Endometrium (tissue), 2 donors: ENCODE measurements at regions not wholly inside any gene's neighbourhood (a gene's known extent, or its start where the extent isn't known, plus 50 kb on each side); places are given as distances from the start of the nearest gene placed in this dataset.

ENCODE experiments used
- FAIRE-seq: peaks from 2 replicates; lab custom pipeline; 2012; peaks lifted over from hg19 to GRCh38; lab: Jason Lieb, UNC
- donor health status: control.
- donor health status: control.

DNA sequence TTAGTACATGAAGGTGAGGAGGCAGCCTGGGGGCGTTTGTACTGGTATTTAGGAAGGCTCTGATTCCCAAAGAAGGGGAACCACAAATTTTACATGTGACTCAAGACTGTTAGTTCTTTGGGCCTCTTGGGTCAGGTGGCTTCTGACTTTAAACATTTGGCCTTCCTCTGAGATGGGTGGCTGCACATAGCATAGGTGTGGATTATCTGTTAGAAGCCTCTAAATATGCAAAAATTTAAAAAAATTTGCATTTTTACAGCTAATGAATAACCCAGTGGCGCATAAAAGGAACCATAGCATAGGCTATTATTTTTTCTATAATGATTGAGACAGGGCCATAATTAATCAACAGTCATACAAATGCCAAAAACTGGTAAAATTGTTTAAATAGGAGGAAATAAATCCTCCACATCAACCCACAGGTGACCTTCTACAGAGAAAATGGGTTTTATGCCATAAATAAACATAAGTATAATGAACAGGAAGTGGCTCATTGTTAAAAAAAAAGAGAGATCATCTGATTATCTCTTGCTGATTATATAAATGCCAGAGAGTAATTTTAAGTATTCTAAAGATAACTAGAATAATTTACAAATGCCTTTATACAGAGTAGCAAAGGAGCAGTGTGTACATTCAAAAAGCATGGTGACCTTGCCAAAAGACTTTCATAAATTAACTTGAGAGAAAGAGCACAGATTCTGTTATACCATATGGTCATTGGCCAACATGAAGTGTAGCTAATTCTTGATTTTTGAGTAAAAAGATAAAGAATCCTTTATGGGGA lies 284.2 kb upstream of the ATP2B1 start:
- FAIRE-seq = no peak

DNA sequence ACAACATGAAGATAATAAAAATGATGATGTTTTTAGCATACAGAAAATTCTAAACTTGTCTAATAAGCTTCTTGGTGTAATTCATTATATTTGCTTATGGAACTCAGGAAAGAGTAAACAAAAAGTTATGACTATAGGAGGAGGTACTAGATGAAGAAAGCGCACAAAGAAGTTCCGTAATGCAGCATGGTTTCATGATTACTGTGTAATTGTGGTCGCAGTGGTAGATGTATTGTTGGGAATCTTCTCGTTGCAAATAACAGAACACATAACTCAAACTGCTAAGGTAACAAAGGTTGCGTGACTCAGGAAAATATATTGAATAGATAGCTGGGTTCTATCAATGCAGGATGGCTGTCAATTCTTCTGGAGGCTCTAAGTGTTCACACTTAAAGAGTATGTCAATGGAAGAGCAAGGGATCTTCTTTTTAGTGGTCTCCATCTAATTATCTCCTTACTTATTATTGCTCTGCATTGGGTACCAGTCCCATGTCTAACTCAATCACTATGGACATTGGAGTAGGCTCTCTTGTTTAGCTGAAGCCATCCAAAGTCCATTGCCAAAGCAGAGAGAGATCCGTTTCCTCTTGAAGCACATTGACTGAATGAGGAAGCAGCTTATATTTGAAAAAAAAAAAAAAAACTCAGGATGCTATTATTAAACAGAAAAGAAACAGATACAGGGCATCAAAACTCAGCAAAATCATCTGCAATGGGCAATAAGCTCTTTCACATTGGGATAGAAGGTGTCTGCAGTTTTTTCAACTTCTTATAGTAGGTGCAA lies 283.4 kb upstream of the ATP2B1 start:
- no peak for FAIRE-seq

DNA sequence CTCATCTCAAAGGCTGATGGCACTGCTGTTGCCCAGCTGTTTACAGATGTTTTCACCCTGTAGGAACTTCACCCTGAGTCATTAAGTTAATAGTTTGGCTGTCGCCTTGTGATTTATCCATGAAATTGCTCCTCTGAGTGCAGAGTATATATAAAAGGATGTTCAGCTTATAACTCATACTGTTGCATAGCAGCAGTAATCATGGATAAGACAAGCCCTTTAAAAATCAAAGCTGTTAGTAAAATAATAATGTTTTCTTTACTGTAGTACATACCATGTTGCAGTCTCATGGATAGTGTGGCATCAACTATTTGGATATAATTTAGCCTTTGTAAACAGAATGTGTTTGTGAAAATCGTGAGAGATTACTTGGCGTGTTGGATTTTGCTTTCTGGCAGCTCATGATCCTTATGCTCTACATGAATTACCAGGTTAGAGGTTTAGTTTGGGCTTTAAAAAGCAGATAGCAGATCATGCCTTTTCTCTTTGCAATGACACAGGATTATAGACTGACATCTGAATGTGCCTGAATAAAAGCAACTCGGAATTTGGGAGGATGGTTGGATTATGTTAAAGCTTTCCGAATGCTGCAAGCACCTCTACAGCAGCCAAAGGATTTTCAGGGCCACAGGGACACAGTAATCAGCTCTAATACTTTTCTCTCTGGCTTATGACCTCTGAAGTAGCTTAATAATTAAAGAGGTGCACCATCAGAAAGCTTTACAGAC lies 279.7 kb upstream of the ATP2B1 start:
- no peak for FAIRE-seq

DNA sequence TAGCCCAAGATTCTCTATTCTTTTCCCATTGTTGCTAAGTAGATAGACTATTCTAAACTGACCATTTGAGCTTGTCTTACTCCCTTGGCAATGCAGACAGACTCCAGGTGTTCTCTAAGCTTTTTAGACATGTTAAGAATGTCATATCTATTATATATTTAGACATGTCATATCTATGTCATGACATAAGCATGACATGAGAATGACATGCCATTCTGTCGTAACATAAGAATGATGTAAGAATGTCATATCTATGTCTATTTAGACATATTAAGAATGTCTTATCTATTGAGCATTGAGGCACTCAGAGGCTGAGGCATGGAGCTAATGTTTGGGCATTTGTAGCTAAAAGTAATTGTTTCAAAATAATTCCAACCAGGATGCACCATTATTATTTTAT lies 277.3 kb upstream of the ATP2B1 start:
- FAIRE-seq = no peak

DNA sequence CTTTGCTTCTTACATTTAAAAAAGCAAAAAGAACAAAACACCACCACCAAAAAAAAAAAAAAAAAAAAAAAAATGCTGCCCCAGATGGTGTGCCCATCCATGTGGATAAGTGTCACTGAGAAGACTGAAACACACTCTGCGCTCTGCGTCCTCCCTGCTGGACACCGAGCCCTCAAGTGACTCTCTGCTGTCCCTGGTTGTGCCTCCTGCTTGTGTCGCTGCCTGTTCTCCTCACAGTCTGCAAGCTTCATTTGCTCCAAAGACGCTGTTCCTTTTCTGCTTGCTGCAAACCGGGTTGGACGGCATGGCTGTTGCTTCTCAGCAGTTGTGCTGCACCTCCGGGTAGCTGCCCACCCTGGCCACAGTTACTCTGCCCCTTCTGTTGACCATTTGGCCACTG lies 276.2 kb upstream of the ATP2B1 start:
- no peak for FAIRE-seq

DNA sequence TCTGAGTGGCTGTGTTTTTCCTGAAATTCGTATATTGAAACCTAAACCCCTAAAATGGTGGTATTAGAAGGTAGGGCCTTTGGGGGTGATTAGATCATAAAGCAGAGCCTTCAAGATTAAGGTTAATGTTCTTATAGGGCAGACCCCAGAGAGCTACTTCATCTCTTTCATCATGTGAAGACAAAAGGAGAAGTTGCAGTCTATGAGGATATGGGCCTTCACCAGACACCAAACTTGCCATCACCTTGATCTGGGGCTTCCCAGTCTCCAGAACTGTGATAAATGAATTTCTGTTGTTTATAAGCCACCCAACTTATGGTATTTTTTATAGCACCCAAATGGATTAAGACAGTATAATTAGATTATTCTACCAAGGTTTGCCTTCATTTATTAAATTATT lies 275.0 kb upstream of the ATP2B1 start:
- no peak for FAIRE-seq

DNA sequence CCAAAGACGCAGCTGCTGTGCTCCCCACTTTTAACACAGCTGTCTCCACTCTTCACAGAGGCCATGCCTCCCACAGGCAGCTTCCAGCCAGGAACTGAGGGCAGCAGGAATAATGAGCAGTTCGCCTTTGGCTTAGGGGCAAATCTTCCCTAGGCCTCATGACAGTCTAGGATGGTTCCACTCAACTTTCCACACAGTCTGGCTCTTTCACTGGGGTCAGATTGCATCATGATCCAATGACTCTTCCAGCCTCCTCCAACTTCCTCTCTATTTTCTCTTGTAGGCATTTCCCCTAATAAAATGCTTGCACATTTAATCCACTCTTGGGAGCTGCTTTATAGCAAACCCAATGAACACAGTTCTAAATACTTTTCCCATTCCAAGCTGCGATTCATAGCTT lies 271.6 kb upstream of the ATP2B1 start:
- FAIRE-seq = no peak

DNA sequence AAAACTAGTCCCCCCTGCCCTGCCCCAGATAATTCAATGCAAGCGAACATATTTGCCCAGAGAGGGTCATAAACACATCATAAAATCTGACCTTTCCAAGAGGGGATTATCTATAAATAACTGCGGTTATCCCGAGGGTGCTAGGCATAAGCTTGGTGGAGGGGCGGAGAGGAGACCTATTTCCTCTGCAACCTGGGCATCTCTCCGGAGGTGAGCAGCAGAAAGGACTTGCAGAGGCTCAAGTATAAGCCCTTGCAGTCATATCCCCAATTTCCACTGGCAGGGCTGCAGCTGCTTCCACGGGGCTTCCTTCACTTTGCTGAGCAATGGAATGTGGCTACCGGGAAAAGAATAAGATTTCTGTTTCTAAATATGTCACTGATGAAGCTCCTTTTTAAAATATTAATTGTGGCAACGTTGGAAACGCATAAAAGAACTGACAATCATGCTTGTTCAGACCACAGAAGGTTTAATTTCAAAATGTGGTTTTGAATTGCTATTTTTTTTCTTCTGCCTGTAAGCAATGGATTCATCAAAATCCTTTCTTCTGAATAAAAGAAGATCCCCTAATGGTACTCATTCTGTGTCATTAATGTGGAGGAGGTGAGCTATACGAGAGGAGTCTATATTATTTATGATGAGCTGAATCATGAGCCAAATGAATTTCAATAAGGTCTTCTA lies 268.9 kb upstream of the ATP2B1 start:
- FAIRE-seq = no peak

DNA sequence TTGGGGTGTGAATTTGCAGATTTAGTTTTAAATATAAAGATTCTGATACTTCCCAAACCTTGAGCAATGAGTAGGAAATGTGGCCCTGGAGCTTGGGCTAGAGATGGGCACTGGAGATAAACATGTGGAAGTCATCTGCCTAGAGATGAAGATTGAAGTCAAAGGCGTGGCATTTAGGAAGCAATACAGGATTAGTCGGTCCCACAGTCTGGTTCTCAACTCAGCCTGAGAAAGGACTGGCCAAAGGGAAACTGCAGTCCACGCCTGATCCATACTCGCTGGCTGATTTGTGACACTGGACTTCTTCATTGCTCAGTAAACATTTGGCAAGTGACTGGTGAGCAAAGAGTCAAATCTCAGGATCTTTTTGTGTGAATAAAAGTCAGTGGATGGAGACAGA lies 268.2 kb upstream of the ATP2B1 start:
- FAIRE-seq = no peak

DNA sequence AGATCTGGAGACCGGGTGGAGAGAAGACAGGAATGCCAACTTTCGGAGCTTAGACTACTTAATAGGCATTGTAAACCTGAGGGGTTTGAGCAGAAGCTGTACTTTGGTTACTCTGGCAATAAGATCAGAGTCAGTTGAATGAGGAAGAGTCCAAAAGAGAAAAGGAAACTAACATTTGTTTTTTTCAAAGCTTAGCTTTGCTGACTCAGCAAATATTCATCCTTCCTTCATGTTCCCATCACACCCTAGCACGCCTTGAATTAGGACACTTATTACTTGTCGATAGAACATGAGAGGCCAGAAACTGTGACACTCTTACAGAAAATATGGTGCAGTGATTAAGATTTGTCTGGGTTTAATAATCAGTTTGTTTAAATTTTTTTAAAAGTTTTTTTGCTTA lies 266.9 kb upstream of the ATP2B1 start:
- no peak for FAIRE-seq

DNA sequence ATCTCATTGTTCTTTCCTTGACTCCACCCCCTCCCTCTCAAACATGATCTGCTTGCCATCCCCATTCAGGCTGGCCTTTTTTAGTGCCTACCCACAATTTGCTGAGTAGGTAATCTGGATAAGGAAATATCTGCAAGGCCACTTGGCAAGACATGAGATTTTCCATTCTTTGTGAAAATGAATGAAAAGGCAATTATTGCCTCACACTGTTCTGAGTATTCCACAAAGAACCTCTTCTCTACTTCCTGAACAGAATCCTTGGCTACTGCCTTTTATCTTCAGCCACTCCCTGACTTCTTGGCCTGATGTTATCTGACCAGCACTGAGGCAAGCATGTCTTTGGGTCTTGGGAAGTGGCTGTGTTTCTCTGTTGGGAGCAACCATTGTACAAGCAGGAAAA lies 263.2 kb upstream of the ATP2B1 start:
- FAIRE-seq = peak; percentile 33

DNA sequence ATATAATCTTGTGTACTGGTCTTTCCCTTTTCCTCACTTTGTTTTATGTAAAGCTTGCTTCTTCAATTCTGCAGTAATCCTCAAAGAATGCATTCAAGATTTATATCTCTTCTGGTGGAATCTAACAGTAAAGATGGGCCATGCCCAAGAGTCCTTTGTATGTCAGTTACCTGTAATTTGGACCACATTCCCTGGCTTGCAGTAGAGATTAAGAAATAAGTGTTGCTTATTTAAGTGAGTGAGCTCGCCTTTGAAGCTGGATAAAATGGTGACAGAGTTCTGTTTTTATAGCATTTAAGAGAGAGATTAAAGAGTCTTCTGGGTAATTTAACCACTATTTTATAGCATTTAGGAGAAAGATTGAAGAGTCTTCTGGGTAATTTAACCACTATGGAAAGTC lies 262.1 kb upstream of the ATP2B1 start:
- FAIRE-seq = no peak

DNA sequence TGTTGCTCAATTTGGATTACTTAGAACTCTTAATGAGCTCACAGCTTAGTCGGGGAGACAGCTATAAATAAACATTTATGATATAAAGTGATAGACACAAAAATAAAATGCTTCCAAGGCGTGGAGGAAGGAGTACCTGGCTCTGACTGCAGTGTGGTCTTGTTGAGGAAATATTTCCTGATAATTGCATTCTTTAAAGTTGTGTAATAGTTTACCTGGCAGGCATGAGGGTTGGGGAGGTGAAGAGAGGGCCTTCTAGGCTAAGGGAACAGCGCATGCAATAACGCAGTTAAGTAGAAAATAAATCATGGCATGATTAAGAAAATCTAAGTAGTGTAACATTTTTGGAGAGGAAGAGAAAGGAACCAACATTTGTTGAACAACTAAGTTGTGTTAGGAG lies 260.5 kb upstream of the ATP2B1 start:
- no peak for FAIRE-seq

DNA sequence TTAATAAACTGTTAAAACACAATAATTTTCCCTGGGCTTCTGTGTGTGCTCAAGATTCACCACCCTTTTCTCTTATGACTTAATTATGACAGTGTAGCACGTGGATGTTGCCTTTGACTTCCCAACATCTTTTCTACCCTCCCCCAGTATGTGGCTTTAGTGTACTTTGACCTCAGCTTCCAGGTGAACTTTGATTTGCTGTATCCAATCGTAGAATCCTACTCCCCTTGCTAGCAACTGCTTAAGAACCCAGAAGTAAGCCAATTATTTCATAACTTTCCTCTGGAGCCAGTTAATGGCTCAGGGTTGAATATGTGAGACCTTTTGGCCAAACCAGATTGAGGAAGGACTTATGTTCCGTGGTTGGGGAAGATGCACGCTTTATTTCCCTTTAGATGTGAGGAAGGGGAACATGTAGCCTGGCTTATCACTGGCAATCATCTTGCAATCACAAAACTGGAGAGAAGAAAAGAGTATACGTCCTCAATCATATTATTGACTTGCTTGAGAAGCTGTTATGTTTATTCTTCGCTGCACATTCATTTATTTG lies 259.6 kb upstream of the ATP2B1 start:
- no peak for FAIRE-seq

DNA sequence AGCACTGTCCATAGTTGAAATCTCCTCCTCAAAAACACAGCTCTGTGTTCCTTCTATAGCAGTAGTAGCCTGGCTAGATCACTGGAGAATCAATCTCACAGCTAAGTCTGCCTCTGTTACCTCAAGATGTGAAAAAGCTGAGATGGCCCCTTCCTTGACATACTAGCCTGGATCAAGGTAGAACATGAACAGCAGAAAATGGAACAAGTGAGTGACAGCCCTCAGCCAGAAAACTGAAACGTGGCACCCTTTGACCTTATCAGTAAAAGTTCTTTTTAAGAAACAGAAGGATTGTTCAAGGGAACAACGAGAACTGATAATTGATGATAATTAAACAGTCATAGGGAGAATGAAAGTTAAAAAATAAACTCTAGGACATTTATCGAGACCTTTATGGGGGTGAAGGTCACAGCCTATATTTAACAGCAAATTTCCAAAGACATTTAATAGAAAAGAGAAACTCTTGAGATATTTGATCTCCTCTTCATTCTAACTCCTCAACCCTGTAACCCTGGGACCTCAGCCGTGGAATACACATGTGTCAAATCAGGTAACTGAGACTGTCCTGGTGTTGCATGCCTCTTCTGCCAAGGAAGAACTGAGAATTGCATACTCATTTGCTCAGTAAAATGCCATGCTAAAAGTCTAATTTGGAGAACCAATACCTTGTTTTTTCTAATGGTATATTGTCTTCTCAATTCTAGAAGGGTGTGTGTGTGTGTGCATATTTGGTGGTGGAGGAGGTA lies 258.0 kb upstream of the ATP2B1 start:
- FAIRE-seq = no peak

DNA sequence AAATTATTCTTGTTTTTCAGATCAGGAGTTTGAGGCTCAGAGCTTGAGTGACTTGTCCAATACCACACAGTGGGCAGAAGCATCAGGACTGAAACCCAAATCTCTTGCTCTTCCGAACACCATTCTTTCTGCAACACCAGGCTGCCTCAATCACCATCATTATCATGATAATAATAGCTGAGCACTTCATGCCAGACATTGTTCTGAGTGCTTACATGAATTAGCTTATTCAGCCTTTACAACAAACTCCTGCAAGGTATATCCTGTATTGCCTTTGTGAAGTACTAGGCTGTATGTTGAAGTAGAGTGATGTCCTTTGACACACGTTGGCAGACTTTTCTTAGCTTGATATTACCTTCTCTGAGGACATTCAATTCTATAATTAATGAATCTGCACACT lies 257.4 kb upstream of the ATP2B1 start:
- FAIRE-seq = no peak

DNA sequence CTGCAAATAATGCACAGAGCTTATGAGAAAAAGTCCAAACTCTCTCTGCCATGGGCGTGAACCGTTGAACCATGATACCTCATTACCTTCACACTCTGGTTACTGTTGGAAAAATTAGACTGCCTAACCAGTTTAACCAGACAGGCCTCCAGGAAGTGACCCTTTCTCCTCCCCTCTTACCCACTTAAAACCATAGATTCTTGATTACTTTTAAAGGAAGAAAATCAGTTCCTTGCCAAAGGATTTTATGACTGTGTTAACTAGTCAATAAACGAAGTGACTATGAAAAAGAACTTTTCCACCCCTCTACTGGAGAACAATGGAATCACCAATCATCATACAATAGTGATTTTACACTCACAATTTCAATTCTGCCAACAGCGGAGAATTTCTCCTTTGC lies 254.0 kb upstream of the ATP2B1 start:
- no peak for FAIRE-seq

DNA sequence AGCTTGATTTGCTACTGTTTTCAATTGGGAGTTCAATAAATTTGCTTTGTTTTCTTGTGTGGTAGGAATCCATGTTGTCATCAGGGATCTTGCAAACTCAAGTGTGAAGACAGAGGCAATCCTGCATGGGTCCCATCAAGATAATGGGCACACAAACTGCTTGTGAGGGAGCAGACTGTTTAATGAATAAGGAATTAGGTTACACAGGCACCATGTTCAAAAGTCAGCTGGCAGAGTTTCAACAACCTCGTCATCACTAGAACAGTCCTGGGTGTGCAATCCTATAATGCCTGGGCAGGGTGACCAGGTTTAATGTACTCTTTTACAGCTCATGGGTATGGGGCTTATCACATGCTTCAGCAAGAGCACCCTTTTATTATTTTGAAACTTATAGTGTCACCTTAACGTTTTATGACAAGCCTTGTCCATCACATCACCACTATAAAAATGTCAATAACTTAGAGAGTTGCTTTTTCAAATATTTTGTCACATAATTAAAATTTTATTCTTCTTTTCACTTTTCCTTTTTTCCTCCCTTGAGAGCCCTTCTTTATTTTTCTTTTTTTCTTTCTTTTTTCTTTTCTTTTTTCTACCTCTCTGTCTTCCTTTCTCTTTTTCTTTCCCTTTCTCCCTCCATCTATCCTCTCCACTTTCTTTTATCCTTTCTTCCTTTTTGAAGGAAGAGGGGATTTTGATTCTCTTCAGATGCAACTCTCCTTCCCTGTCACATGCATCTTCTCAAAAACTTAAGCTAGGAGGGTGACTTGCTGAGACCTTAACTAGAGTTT lies 252.2 kb upstream of the ATP2B1 start:
- FAIRE-seq = no peak

DNA sequence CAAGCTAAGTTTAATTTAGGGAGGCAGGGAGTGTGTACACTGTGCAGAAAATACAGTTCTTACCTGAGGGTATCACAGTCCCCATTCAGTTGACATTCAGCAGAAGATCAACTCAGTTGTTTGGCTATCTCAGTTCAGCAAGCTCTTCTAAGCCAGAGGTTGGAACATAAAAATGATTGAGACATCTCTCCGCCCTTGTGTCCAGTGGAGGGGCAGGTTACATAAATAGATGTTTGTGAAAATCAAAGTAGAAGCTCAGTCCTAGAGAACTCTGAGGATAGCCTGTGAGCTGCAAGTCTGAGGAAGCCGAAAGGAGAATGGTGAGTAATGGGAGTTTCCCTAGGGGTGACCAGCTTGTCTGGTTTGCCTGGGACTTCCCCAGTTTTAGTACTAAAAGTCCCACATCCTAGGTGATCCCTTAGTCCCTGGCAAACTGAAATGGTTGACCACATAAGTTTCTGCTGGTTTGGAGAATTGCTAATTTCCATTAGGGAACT lies 251.4 kb upstream of the ATP2B1 start:
- no peak for FAIRE-seq

DNA sequence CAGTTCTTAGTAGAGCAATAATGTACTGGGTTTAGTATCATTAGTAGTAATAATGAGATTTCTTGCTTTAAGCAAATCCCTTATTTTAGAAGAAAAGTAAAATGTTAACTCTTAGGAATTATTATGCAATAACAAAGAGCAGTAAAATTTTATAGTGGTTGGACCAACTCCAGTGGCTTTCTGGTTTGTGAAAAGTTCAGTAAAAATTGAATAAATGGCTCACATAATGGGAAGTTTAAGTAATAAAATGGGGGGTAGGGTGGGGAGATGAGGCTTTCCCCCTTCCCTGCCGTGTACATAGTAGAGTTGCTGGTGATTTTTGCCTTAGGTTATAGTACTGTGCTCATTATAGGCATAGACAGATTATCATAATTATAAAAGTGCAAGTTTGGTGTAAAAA lies 250.5 kb upstream of the ATP2B1 start:
- FAIRE-seq = peak; percentile 95

DNA sequence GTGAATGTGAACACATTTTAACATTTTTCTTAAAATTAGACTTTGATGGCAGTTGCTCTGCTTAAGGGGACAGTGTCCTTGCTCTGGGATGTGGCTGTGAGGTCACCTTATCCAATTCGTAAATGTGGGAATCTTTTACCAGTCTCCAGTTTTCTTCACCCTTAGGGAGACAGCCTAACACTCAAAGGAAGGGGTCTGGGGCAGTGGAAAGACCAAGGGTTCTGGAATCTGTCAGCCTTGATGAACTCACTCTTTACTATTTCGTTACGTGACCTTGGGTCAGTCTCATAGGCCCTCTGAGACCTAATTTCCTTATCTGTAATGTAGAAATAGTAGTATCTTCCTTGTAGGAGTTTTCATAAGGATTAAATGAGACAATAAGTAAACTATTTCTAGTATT lies 245.6 kb upstream of the ATP2B1 start:
- FAIRE-seq = no peak
